H9 (cell line): ENCODE measurements at regions not wholly inside any gene's neighbourhood (a gene's known extent, or its start where the extent isn't known, plus 50 kb on each side); places are given as distances from the start of the nearest gene placed in this dataset.

Experiments used
- DNase-seq: peaks from one replicate; pipeline ENCODE4 v3.0.0-alpha.2; 2017
- H2AFZ ChIP-seq: one replicate; pipeline ENCODE4 v1.6.1; 2013; ENCODE audit warnings: mild to moderate bottlenecking, low read length, control low read depth, moderate library complexity
- H2AK5ac ChIP-seq: 2 replicates; pipeline ENCODE4 v1.6.1; 2013; ENCODE audit warnings: low read length, control low read depth, mixed read lengths; ENCODE audit not compliant: insufficient read length
- H2BK120ac ChIP-seq: one replicate; pipeline ENCODE4 v1.6.1; 2013; ENCODE audit warnings: low read depth, mild to moderate bottlenecking, low read length, control low read depth, inconsistent platforms; ENCODE audit not compliant: poor library complexity, severe bottlenecking
- H2BK12ac ChIP-seq: 2 replicates; pipeline ENCODE4 v1.6.1; 2013; ENCODE audit warnings: low read length, control low read depth, mixed read lengths, low read depth; ENCODE audit not compliant: insufficient read length
- H2BK15ac ChIP-seq: 2 replicates; pipeline ENCODE4 v1.6.1; 2013; ENCODE audit warnings: low read depth, low read length, control low read depth
- H2BK20ac ChIP-seq: one replicate; pipeline ENCODE4 v1.6.1; 2013; ENCODE audit warnings: low read depth, mild to moderate bottlenecking, low read length, control low read depth, inconsistent platforms; ENCODE audit not compliant: poor library complexity, severe bottlenecking
- H2BK5ac ChIP-seq: 2 replicates; pipeline ENCODE4 v1.6.1; 2013; ENCODE audit warnings: low read length, control low read depth, mixed read lengths; ENCODE audit not compliant: insufficient read length
- H3K14ac ChIP-seq: 2 replicates; pipeline ENCODE4 v1.6.1; 2013; ENCODE audit warnings: low read length, control low read depth; ENCODE audit not compliant: insufficient read depth
- H3K18ac ChIP-seq: 2 replicates; pipeline ENCODE4 v1.6.1; 2013; ENCODE audit warnings: low read depth, mild to moderate bottlenecking, mixed read lengths, low read length, control low read depth; ENCODE audit not compliant: insufficient read length
- H3K23ac ChIP-seq: 2 replicates; pipeline ENCODE4 v1.6.1; 2013; ENCODE audit warnings: low read length, control low read depth, mixed read lengths, low read depth; ENCODE audit not compliant: insufficient read length
- H3K23me2 ChIP-seq: 2 replicates; pipeline ENCODE4 v1.6.1; 2013; ENCODE audit warnings: low read depth, mild to moderate bottlenecking, mixed read lengths, low read length, control low read depth; ENCODE audit not compliant: insufficient read length, poor library complexity, severe bottlenecking
- H3K27ac ChIP-seq: 2 replicates; pipeline ENCODE4 v1.5.1; 2013; ENCODE audit warnings: low read length, control low read depth, mixed read lengths, low read depth; ENCODE audit not compliant: insufficient read length
- H3K27me3 ChIP-seq: 2 replicates; pipeline ENCODE4 v1.6.1; 2013; ENCODE audit warnings: low read length, control low read depth, inconsistent platforms; ENCODE audit not compliant: insufficient read depth
- H3K4ac ChIP-seq: 2 replicates; pipeline ENCODE4 v1.6.1; 2013; ENCODE audit warnings: low read depth, mild to moderate bottlenecking, control low read depth, inconsistent platforms, low read length, moderate library complexity
- H3K4me1 ChIP-seq: 2 replicates; pipeline ENCODE4 v1.6.1; 2013; ENCODE audit warnings: low read length, control low read depth, inconsistent platforms; ENCODE audit not compliant: insufficient read depth
- H3K4me2 ChIP-seq: 2 replicates; pipeline ENCODE4 v1.6.1; 2013; ENCODE audit warnings: low read length, control low read depth, mixed read lengths; ENCODE audit not compliant: insufficient read length, insufficient read depth
- H3K56ac ChIP-seq: 2 replicates; pipeline ENCODE4 v1.6.1; 2013; ENCODE audit warnings: low read depth, mild to moderate bottlenecking, mixed read lengths, low read length, control low read depth; ENCODE audit not compliant: insufficient read length
- H3K79me1 ChIP-seq: 2 replicates; pipeline ENCODE4 v1.6.1; 2013; ENCODE audit warnings: low read depth, mild to moderate bottlenecking, moderate library complexity, low read length, control low read depth, inconsistent platforms; ENCODE audit not compliant: insufficient read depth, poor library complexity, severe bottlenecking
- H3K79me2 ChIP-seq: 2 replicates; pipeline ENCODE4 v1.6.1; 2013; ENCODE audit warnings: low read length, control low read depth, inconsistent platforms; ENCODE audit not compliant: insufficient read depth
- H3K9ac ChIP-seq: 2 replicates; pipeline ENCODE4 v1.6.1; 2013; ENCODE audit warnings: low read length, control low read depth, mixed read lengths; ENCODE audit not compliant: insufficient read length; ENCODE audit errors: extremely low read depth
- H3K9me3 ChIP-seq: one replicate; pipeline ENCODE4 v1.6.1; 2013; ENCODE audit warnings: low read depth, low read length, inconsistent platforms; ENCODE audit not compliant: control insufficient read depth
- H3T11ph ChIP-seq: one replicate; pipeline ENCODE4 v1.6.1; 2013; ENCODE audit warnings: mild to moderate bottlenecking, low read length, control low read depth, inconsistent platforms
- H4K20me1 ChIP-seq: one replicate; pipeline ENCODE4 v1.6.1; 2013; ENCODE audit not compliant: control insufficient read depth, insufficient read length, insufficient read depth
- H4K5ac ChIP-seq: 2 replicates; pipeline ENCODE4 v1.6.1; 2013; ENCODE audit warnings: low read depth, mild to moderate bottlenecking, mixed read lengths, low read length, control low read depth; ENCODE audit not compliant: insufficient read length
- H4K8ac ChIP-seq: replicated peaks from 2 replicates; pipeline ENCODE4 v1.6.1; 2013; ENCODE audit warnings: low read length, control low read depth, mixed read lengths, low read depth; ENCODE audit not compliant: insufficient read length
- H4K91ac ChIP-seq: 2 replicates; pipeline ENCODE4 v1.6.1; 2013; ENCODE audit warnings: low read depth, mild to moderate bottlenecking, moderate library complexity, mixed read lengths, low read length, control low read depth; ENCODE audit not compliant: insufficient read length
- H3K27ac Mint-ChIP-seq, 3 experiments: 2 replicates in 2 of 3; 3 replicates in 1 of 3; pipeline ENCODE4 v1.8.0; 2020 to 2021; ENCODE audit warnings: mixed read lengths in 3 of 3, mild to moderate bottlenecking in 1 of 3, moderate library complexity in 1 of 3
- H3K27me3 Mint-ChIP-seq: 2 replicates; pipeline ENCODE4 v1.8.0; 2021; ENCODE audit warnings: low read depth, mild to moderate bottlenecking, moderate library complexity, mixed read lengths
- H3K36me3 Mint-ChIP-seq, 3 experiments: 2 replicates in 2 of 3; 3 replicates in 1 of 3; pipeline ENCODE4 v1.8.0; 2020 to 2021; ENCODE audit warnings: low read depth in 3 of 3, mixed read lengths in 3 of 3; ENCODE audit not compliant: insufficient read depth in 1 of 3
- H3K4me1 Mint-ChIP-seq, 2 experiments: 2 replicates each; pipeline ENCODE4 v1.8.0; 2020; ENCODE audit warnings: mixed read lengths in 2 of 2
- H3K4me3 Mint-ChIP-seq, 2 experiments: 2 replicates in 1 of 2; 3 replicates in 1 of 2; pipeline ENCODE4 v1.8.0; 2020 to 2021; ENCODE audit warnings: mild to moderate bottlenecking in 2 of 2, mixed read lengths in 2 of 2, moderate library complexity in 1 of 2
- H3K9me3 Mint-ChIP-seq, 2 experiments: 2 replicates in 1 of 2; 3 replicates in 1 of 2; pipeline ENCODE4 v1.8.0; 2020; ENCODE audit warnings: mild to moderate bottlenecking in 2 of 2, mixed read lengths in 2 of 2, moderate library complexity in 1 of 2
- WGBS: extraction: QIAGEN DNeasy Blood & Tissue Kit; methylation state at CpG from one replicate; pipeline ENCODE4 v1.1.7; 2013; ENCODE audit warnings: missing lambda C conversion rate, low lambda C conversion rate, mixed read lengths; ENCODE audit not compliant: insufficient read length; ENCODE audit errors: extremely low coverage; 5-methylcytosine and 5-hydroxymethylcytosine counted together
- TF ChIP-seq, protein P1 (sequence below): fragments of 200-600 bp; sonication (generic); conservative IDR thresholded peaks from 3 replicates; pipeline ENCODE4 v1.8.0; 2021; ENCODE audit warnings: antibody characterized with exemption, mild to moderate bottlenecking

GRCh38 chr12:85390266-85390665 lies 110.2 kb downstream of the ALX1 start:
- Histone ChIP-seq H2BK120ac (no peak overlapping the region), H4K91ac (no peak overlapping the region), H2BK12ac (no peak overlapping the region), H3T11ph (no peak overlapping the region), H4K20me1 (no peaks in the 10 kb centered on the region), H2BK15ac (no peak overlapping the region), H3K9me3 (no peaks in the 10 kb centered on the region), H3K27me3 (no peaks in the 10 kb centered on the region), H3K18ac (no peak overlapping the region), H3K9ac (no peak overlapping the region), H3K56ac (no peak overlapping the region), H2BK5ac (no peak overlapping the region), H3K27ac (no peak overlapping the region), H3K79me2 (no peaks in the 10 kb centered on the region), H3K4me2 (no peak overlapping the region), H3K4me1 (no peaks in the 10 kb centered on the region), H2BK20ac (no peak overlapping the region), H3K4ac (no peak overlapping the region), H3K79me1 (no peaks in the 10 kb centered on the region), H2AK5ac (no peak overlapping the region), H4K5ac (no peak overlapping the region), H3K23me2 (no peaks in the 10 kb centered on the region), H3K23ac (no peak overlapping the region), H3K14ac (no peak overlapping the region), H2AFZ (no peak overlapping the region), H4K8ac (no peak overlapping the region)
- WGBS: no CpG with 5 or more reads among the region's 1 CpG
- no peak for DNase-seq
- TF ChIP-seq, protein P1, sequence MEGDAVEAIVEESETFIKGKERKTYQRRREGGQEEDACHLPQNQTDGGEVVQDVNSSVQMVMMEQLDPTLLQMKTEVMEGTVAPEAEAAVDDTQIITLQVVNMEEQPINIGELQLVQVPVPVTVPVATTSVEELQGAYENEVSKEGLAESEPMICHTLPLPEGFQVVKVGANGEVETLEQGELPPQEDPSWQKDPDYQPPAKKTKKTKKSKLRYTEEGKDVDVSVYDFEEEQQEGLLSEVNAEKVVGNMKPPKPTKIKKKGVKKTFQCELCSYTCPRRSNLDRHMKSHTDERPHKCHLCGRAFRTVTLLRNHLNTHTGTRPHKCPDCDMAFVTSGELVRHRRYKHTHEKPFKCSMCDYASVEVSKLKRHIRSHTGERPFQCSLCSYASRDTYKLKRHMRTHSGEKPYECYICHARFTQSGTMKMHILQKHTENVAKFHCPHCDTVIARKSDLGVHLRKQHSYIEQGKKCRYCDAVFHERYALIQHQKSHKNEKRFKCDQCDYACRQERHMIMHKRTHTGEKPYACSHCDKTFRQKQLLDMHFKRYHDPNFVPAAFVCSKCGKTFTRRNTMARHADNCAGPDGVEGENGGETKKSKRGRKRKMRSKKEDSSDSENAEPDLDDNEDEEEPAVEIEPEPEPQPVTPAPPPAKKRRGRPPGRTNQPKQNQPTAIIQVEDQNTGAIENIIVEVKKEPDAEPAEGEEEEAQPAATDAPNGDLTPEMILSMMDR: no peak
- H3K4me1 Mint-ChIP-seq: no peaks in the 10 kb centered on the region
- H3K4me3 Mint-ChIP-seq: no peak overlapping the region
- no peaks in the 10 kb centered on the region for H3K9me3 Mint-ChIP-seq
- H3K27me3 Mint-ChIP-seq: no peaks in the 10 kb centered on the region
- H3K27ac Mint-ChIP-seq: no peak overlapping the region
- no peaks in the 10 kb centered on the region for H3K36me3 Mint-ChIP-seq
